Prostate gland (tissue), 2 donors: ENCODE measurements at regions not wholly inside any gene's neighbourhood (a gene's known extent, or its start where the extent isn't known, plus 50 kb on each side); places are given as distances from the start of the nearest gene placed in this dataset.

Source experiments
- CTCF ChIP-seq, 4 experiments: fragments of 200-600 bp in 2 of 4; fragments of 450-650 bp in 2 of 4; sonication (generic) in 2 of 4; IDR thresholded peaks; 1 replicate in 3 of 4; 2 replicates in 1 of 4; pipeline ENCODE4 v1.5.1; 2016 to 2019; ENCODE audit warnings: antibody characterized with exemption in 4 of 4, mild to moderate bottlenecking in 2 of 4, moderate library complexity in 2 of 4
- POLR2A ChIP-seq: fragments of 450-650 bp; IDR thresholded peaks from one replicate; pipeline ENCODE4 v1.6.1; 2016; ENCODE audit warnings: antibody characterized with exemption, mild to moderate bottlenecking
- POLR2AphosphoS5 ChIP-seq: sonication (generic); formaldehyde crosslinking; IDR thresholded peaks from one replicate; pipeline ENCODE4 v1.6.1; 2017; ENCODE audit warnings: antibody characterized with exemption

GRCh38 chr3:71973274-71974030 is 188.5 kb upstream of the PROK2 start:
- TF ChIP-seq CTCF (IDR thresholded peaks at IDR 0.05) (no peak), POLR2AphosphoS5 (no peak), POLR2A (no peak)
